ENCODE measurements at regions not wholly inside any gene's neighbourhood (a gene's known extent, or its start where the extent isn't known, plus 50 kb on each side); places are given as distances from the start of the nearest gene placed in this dataset.

- POLR2A ChIA-PET: no interaction called here
- no peaks in the 10 kb centered on the region for H3K9me3 ChIP-seq (ENCODE audit: low read length)
- H3K4me3 ChIP-seq (ENCODE audit: low read depth, low read length, poor library complexity, severe bottlenecking): no peak overlapping the region
- intact Hi-C loops (cut with micrococcal nuclease; ENCODE audit: unreplicated experiment): no loop called here
- H3K4me1 ChIP-seq (ENCODE audit: insufficient read depth, low read length, poor library complexity, severe bottlenecking): no peaks in the 10 kb centered on the region
- no peak overlapping the region for H3K27ac ChIP-seq (ENCODE audit: low read depth, low read length, poor library complexity, severe bottlenecking)
- no peaks in the 10 kb centered on the region for H4K20me1 ChIP-seq (ENCODE audit: insufficient read depth, low read length)
- H3K4me2 ChIP-seq (ENCODE audit: low read length): no peak overlapping the region
- H3K79me2 ChIP-seq (ENCODE audit: insufficient read depth, low read depth, low read length): no peaks in the 10 kb centered on the region
- no peak overlapping the region for H2AFZ ChIP-seq (ENCODE audit: low read length)
- no TSS peak for BruUV-seq (replicated peaks)
- no peak for TF ChIP-seq CTCF (conservative IDR thresholded peaks at IDR 0.05; ENCODE audit: low read length)
- no peak for TF ChIP-seq EZH2phosphoT487 (IDR thresholded peaks at IDR 0.05; ENCODE audit: borderline replicate concordance, low read depth, low read length)
- CTCF ChIA-PET (ENCODE audit: unreplicated experiment): no interaction called here
- DNase-seq (ENCODE audit: low spot score): no peak
- H3K9me2 ChIP-seq (ENCODE audit: insufficient read depth, low read length): no peaks in the 10 kb centered on the region
- no peaks in the 10 kb centered on the region for H3K36me3 ChIP-seq (ENCODE audit: insufficient read depth, low read length)
Observed at GRCh38 chr4:95898226-95898625, 58.3 kb downstream of the PDHA2 start.

GRCh38 chr4:95909211-95909610 lies 69.3 kb downstream of the PDHA2 start:
- Histone ChIP-seq H3K9me2 (ENCODE audit: insufficient read depth, low read length) (no peaks in the 10 kb centered on the region), H3K9me3 (ENCODE audit: low read length) (no peaks in the 10 kb centered on the region), H3K4me3 (ENCODE audit: low read depth, low read length, poor library complexity, severe bottlenecking) (no peak overlapping the region), H3K27ac (ENCODE audit: low read depth, low read length, poor library complexity, severe bottlenecking) (no peak overlapping the region), H3K4me2 (ENCODE audit: low read length) (no peak overlapping the region), H3K4me1 (ENCODE audit: insufficient read depth, low read length, poor library complexity, severe bottlenecking) (no peaks in the 10 kb centered on the region), H2AFZ (ENCODE audit: low read length) (no peak overlapping the region), H3K36me3 (ENCODE audit: insufficient read depth, low read length) (no peaks in the 10 kb centered on the region), H4K20me1 (ENCODE audit: insufficient read depth, low read length) (no peaks in the 10 kb centered on the region), H3K79me2 (ENCODE audit: insufficient read depth, low read depth, low read length) (no peaks in the 10 kb centered on the region)
- DNase-seq (ENCODE audit: low spot score): no peak
- ChIA-PET POLR2A (interaction anchor here (0.6 to 0.7 kb wide), 2 partner anchors 202 to 488 kb away, joined by 3 read pairs; no protein-coding TSS in a partner anchor), CTCF (ENCODE audit: unreplicated experiment) (no interaction called here)
- intact Hi-C loops (cut with micrococcal nuclease; ENCODE audit: unreplicated experiment): no loop called here
- TF ChIP-seq CTCF (conservative IDR thresholded peaks at IDR 0.05; ENCODE audit: low read length) (no peak), EZH2phosphoT487 (IDR thresholded peaks at IDR 0.05; ENCODE audit: borderline replicate concordance, low read depth, low read length) (no peak)
- no TSS peak for BruUV-seq (replicated peaks)

- ChIA-PET POLR2A (no interaction called here), CTCF (ENCODE audit: unreplicated experiment) (no interaction called here)
- intact Hi-C loops (cut with micrococcal nuclease; ENCODE audit: unreplicated experiment): no loop called here
- no peaks in the 10 kb centered on the region for H3K36me3 ChIP-seq (ENCODE audit: insufficient read depth, low read length)
- no peaks in the 10 kb centered on the region for H3K9me3 ChIP-seq (ENCODE audit: low read length)
- no peaks in the 10 kb centered on the region for H3K79me2 ChIP-seq (ENCODE audit: insufficient read depth, low read depth, low read length)
- no peak overlapping the region for H3K4me3 ChIP-seq (ENCODE audit: low read depth, low read length, poor library complexity, severe bottlenecking)
- no peak overlapping the region for H3K27ac ChIP-seq (ENCODE audit: low read depth, low read length, poor library complexity, severe bottlenecking)
- H2AFZ ChIP-seq (ENCODE audit: low read length): no peak overlapping the region
- no peaks in the 10 kb centered on the region for H4K20me1 ChIP-seq (ENCODE audit: insufficient read depth, low read length)
- no TSS peak for BruUV-seq (replicated peaks)
- H3K9me2 ChIP-seq (ENCODE audit: insufficient read depth, low read length): no peaks in the 10 kb centered on the region
- no peaks in the 10 kb centered on the region for H3K4me1 ChIP-seq (ENCODE audit: insufficient read depth, low read length, poor library complexity, severe bottlenecking)
- H3K4me2 ChIP-seq (ENCODE audit: low read length): no peak overlapping the region
- TF ChIP-seq EZH2phosphoT487 (IDR thresholded peaks at IDR 0.05; ENCODE audit: borderline replicate concordance, low read depth, low read length) (no peak), CTCF (conservative IDR thresholded peaks at IDR 0.05; ENCODE audit: low read length) (no peak)
- no peak for DNase-seq (ENCODE audit: low spot score)
Observed at GRCh38 chr4:95910749-95911148, 70.9 kb downstream of the PDHA2 start.

Measured in OCI-LY7 (cell line).